ENCODE measurements at regions not wholly inside any gene's neighbourhood (a gene's known extent, or its start where the extent isn't known, plus 50 kb on each side); places are given as distances from the start of the nearest gene placed in this dataset.

DNA sequence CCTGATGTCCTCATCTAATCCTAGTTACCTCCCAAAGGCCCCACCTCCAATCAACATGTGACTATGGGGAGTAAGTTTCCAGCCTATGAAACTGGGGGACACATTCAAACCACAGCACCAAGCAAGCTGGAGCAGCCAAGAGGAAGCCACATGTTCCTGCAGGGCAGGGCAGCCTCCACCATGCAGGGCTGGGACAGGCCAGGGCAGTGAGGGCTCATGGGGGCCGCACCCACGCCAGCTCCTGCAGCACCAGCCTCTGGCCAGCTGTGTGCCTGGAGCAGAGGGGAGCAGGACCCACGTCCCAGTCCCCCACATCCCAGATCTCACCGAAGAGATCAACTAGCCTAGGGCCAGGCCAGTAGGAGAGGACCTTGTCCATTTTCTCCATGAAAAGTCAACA, 85.9 kb upstream of the INSIG1 start:
- TF ChIP-seq, protein P1, sequence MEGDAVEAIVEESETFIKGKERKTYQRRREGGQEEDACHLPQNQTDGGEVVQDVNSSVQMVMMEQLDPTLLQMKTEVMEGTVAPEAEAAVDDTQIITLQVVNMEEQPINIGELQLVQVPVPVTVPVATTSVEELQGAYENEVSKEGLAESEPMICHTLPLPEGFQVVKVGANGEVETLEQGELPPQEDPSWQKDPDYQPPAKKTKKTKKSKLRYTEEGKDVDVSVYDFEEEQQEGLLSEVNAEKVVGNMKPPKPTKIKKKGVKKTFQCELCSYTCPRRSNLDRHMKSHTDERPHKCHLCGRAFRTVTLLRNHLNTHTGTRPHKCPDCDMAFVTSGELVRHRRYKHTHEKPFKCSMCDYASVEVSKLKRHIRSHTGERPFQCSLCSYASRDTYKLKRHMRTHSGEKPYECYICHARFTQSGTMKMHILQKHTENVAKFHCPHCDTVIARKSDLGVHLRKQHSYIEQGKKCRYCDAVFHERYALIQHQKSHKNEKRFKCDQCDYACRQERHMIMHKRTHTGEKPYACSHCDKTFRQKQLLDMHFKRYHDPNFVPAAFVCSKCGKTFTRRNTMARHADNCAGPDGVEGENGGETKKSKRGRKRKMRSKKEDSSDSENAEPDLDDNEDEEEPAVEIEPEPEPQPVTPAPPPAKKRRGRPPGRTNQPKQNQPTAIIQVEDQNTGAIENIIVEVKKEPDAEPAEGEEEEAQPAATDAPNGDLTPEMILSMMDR (IDR thresholded peaks at IDR 0.05) = no peak
- TF ChIP-seq POLR2A (IDR thresholded peaks at IDR 0.05) = no peak

All from Peyer's patch (tissue), 4 donors.